ENCODE measurements at regions not wholly inside any gene's neighbourhood (a gene's known extent, or its start where the extent isn't known, plus 50 kb on each side); places are given as distances from the start of the nearest gene placed in this dataset.
A peak's percentile ranks its signal among the peaks of the same experiment; 100 is the strongest.

GRCh38 chr22:49138250-49138790 lies 689.4 kb downstream of the BRD1 start:
- Histone ChIP-seq H3K4me1 (ENCODE audit: control insufficient read depth, insufficient read depth, low read length) (no peaks in the 10 kb centered on the region), H3K23ac (ENCODE audit: low read depth, low read length) (no peak overlapping the region), H3K14ac (replicated peaks; ENCODE audit: low read depth, low read length) (no peak overlapping the region), H2BK20ac (ENCODE audit: low read depth, low read length) (no peak overlapping the region), H3K4me2 (ENCODE audit: low read depth, low read length) (no peak overlapping the region), H2AK5ac (ENCODE audit: low read depth, low read length) (no peak overlapping the region), H3K36me3 (ENCODE audit: control insufficient read depth, insufficient read depth, low read length) (no peaks in the 10 kb centered on the region), H4K5ac (ENCODE audit: low read depth, low read length) (no peak overlapping the region), H3K79me1 (ENCODE audit: low read depth in 1 of 2, low read length in 2 of 2) (no peaks in the 10 kb centered on the region), H2BK5ac (ENCODE audit: low read depth, low read length, poor library complexity, severe bottlenecking) (peak overlapping the region; percentile 13), H3K27ac (ENCODE audit: insufficient read depth, low read length) (no peak overlapping the region), H2AK9ac (replicated peaks; ENCODE audit: low read depth, low read length, poor library complexity) (no peak overlapping the region), H2BK15ac (ENCODE audit: low read depth, low read length) (no peak overlapping the region), H3K9me3 (ENCODE audit: control insufficient read depth, insufficient read depth, low read length) (peaks cover 44% of the 10 kb centered on the region), H2AFZ (replicated peaks; ENCODE audit: low read length, poor library complexity) (no peak overlapping the region), H4K91ac (ENCODE audit: insufficient read depth, low read depth, low read length) (no peak overlapping the region), H2BK120ac (ENCODE audit: low read depth, low read length) (no peak overlapping the region), H4K8ac (ENCODE audit: low read depth in 2 of 2, low read length in 2 of 2) (no peak overlapping the region), H3K4ac (ENCODE audit: low read depth, low read length) (no peak overlapping the region), H3K18ac (ENCODE audit: low read depth, low read length) (no peak overlapping the region), H3K9me1 (ENCODE audit: insufficient read depth, low read length) (no peaks in the 10 kb centered on the region), H3K27me3 (ENCODE audit: control insufficient read depth, insufficient read depth, low read length) (no peaks in the 10 kb centered on the region), H3K9ac (ENCODE audit: low read depth, low read length) (no peak overlapping the region), H4K20me1 (ENCODE audit: insufficient read depth, low read length) (no peaks in the 10 kb centered on the region), H3K56ac (ENCODE audit: extremely low read depth, insufficient read depth, low read length) (no peak overlapping the region), H3K4me3 (ENCODE audit: insufficient read depth, low read depth, low read length) (no peak overlapping the region)
- WGBS, 2 experiments (ENCODE audit: extremely low coverage in 2 of 2, insufficient read length in 1 of 2), result 83 to 100% methylated on average over 1 of the region's 1 CpG
- BruUV-seq (replicated peaks), result no TSS peak
- TF ChIP-seq, protein P1, sequence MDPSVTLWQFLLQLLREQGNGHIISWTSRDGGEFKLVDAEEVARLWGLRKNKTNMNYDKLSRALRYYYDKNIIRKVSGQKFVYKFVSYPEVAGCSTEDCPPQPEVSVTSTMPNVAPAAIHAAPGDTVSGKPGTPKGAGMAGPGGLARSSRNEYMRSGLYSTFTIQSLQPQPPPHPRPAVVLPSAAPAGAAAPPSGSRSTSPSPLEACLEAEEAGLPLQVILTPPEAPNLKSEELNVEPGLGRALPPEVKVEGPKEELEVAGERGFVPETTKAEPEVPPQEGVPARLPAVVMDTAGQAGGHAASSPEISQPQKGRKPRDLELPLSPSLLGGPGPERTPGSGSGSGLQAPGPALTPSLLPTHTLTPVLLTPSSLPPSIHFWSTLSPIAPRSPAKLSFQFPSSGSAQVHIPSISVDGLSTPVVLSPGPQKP (IDR thresholded peaks at IDR 0.05; ENCODE audit: borderline replicate concordance, low read depth, low read length), result no peak
- TF ChIP-seq FOS (IDR thresholded peaks at IDR 0.05; ENCODE audit: low read depth, low read length) (no peak), RFX5 (IDR thresholded peaks at IDR 0.05; ENCODE audit: low read depth, low read length) (no peak), CHD1 (IDR thresholded peaks at IDR 0.05; ENCODE audit: low read depth, low read length) (no peak), BHLHE40 (IDR thresholded peaks at IDR 0.05; ENCODE audit: low read depth, low read length) (no peak)
- POLR2A ChIA-PET (ENCODE audit: unreplicated experiment), result no interaction called here
- DNase-seq, result no peak
- in situ Hi-C loops (cut with MboI; ENCODE audit: low sequenced_read_pairs), result no loop called here
- CTCF ChIA-PET, result no interaction called here
- dilution Hi-C loops (cut with HindIII; ENCODE audit: low sequenced_read_pairs, unreplicated experiment), result no loop called here
- intact Hi-C loops (cut with micrococcal nuclease), result no loop called here
- no peak for ATAC-seq (ENCODE audit: low read depth)

Measured in IMR-90 (cell line).